ENCODE measurements at regions not wholly inside any gene's neighbourhood (a gene's known extent, or its start where the extent isn't known, plus 50 kb on each side); places are given as distances from the start of the nearest gene placed in this dataset.
"Not testable (repeated sequence)": the region's sequence is repeated elsewhere in the genome, so short reads cannot be mapped to it uniquely, and the experiment has no call there.

- no peak for DNase-seq
Measured at GRCh38 chrY:26638063-26638462, 1016.1 kb downstream of the CDY1 start.

- DNase-seq = not testable (repeated sequence)
Measured at GRCh38 chrY:26645856-26646255, 1023.9 kb downstream of the CDY1 start.

- not testable (repeated sequence) for DNase-seq
Measured at GRCh38 chrY:26648240-26648639, 1026.3 kb downstream of the CDY1 start.

GRCh38 chrY:26664245-26664644 lies 1042.3 kb downstream of the CDY1 start:
- not testable (repeated sequence) for DNase-seq

- DNase-seq = peak in 1 of 2 donors; percentile 17
Measured at GRCh38 chrY:26666691-26667090, 1044.8 kb downstream of the CDY1 start.

- not testable (repeated sequence) for DNase-seq
Measured at GRCh38 chrY:26669243-26669642, 1047.3 kb downstream of the CDY1 start.

GRCh38 chrY:26670360-26670871 lies 1048.5 kb downstream of the CDY1 start:
- DNase-seq = peak in 1 of 2 donors; percentile 32

GRCh38 chrY:26670881-26671879 lies 1049.3 kb downstream of the CDY1 start:
- DNase-seq = peak in 1 of 2 donors; percentile 49

Measured in stimulated activated CD4-positive, alpha-beta T cell treated with anti-CD3 and anti-CD28 coated beads, Interleukin-2, amount 100 ng/mL, for 24 hours (primary cell).